ENCODE measurements at regions not wholly inside any gene's neighbourhood (a gene's known extent, or its start where the extent isn't known, plus 50 kb on each side); places are given as distances from the start of the nearest gene placed in this dataset.
"Not testable (repeated sequence)": the region's sequence is repeated elsewhere in the genome, so short reads cannot be mapped to it uniquely, and the experiment has no call there.

DNA sequence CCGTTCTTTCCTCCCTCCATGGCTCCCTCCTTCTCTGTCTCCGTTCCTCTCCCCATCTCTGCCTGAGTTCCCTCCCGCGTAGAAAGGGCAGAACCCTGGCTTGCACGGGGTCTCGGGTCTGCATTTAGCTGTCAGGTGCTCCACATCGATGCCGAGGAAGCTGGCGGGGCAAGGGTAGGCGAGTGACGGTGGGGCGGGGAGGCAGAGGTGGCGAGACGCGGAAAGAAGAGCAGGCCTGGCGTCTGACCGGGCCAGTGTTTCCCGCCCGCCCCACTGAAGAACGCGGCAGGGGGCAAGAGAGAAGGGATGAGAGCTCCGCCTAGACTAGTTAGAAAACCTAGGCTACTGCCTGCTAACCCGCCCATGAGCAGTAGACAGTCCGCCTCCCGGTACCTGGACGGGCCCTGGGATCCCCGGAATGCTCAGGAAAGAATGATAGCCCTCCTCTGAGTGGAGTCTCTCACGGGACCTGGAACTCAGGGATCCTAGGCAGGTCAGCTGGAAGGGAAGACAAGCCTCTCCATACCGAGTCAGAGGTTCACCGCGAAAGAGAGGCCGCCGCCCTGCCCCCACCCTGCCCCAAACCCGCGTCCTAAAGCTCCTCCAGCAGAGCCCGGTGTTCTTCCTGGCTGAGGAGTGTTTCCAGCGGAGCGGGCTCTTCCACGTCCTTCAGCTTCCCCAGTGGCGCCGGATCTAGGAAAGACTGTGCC, 357.9 kb upstream of the DEFB115 start:
- not testable (repeated sequence) for DNase-seq (ENCODE audit: low spot score)

DNA sequence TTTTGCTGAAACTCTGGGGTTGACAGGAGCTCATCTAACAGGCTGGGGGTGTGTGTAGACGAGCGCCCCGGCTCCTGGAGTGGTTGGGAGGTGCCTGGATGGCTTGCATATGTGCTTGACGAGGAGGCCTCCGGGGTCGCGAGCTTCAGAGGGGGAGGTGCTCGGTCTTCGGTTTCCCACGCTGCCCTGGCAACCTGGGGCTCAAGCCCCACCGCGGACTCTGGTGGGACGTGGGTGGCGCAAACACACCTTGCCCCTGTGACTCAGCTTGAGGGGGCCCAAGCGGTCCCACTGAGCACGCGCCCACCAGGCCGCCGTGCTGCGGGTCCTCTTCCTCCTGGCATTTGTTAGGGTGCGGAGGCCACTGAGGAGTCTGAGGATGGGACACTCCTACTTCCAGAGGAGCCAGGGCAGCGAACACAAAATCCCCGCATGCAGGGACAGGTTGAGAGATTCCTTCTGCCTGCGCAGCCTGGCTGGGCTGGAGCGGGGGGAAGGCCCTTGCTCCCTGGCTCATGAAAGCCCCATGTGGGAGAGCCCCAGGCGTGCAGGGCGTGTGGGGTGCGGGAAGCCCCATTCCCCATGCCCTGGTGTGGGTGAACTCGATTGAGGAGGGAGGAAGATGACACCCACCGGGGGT, 357.3 kb upstream of the DEFB115 start:
- not testable (repeated sequence) for DNase-seq (ENCODE audit: low spot score)

DNA sequence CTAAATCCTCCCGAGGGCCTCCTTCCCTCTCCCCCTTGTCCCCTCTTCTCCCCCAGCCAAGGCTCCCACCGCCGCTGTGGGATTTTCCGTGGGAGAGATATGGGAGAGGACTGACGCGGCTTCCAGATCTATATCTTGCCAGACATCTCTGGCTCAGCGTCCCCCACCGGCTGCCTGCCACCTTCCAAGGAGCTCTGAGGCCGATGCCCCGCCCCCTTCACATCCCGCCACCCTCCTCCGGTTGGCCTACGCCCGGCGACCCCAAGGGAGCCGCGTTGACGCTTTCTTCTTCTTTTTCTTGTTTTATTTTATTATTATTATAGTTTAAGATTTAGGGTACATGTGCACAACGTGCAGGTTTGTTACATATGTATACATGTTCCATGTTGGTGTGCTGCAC, 352.2 kb upstream of the DEFB115 start:
- not testable (repeated sequence) for DNase-seq (ENCODE audit: low spot score)

- DNase-seq (ENCODE audit: low spot score) = no peak
Measured at GRCh38 chr20:30910937-30911725, 346.3 kb upstream of the DEFB115 start.

DNA sequence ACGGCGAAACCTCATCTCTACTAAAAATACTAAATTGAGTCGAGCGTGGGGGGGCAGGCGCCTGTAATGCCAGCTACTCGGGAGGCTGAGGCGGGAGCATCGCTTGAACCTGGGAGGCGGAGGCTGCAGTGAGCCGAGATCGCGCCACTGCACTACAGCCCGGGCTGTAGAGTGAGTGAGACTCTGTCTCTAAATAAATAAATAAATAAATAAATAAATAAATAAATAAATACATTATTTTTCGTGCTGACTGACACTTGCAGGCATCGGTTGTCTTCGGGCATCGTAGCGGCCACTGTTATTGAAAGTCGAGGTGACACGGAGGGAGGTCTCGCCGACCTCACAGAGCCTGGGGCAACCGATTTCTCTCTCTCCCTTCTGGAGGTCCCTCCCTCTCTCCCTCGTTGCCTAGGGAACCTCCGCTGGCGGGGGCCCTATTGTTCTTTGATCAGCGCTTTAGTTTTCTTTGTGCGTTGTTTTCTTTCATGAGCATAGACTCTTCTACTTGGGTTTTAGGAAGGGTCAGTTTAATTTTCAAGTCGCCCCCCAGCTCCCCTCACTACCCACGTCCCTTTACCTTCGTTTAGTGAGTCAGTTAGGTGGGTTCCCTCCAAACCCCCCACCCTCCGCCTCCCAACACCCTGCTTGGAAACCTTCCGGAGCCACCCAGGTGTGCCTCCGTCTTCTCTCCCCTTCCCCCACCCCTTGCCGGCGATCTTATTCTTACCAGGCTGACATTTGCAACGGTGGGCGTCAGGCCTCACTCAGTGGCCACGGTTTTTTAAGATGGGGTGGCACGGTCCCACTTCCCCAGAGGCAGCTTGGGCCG, 345.4 kb upstream of the DEFB115 start:
- not testable (repeated sequence) for DNase-seq (ENCODE audit: low spot score)

- not testable (repeated sequence) for DNase-seq (ENCODE audit: low spot score)
Measured at GRCh38 chr20:30912661-30913026, 344.8 kb upstream of the DEFB115 start.

GRCh38 chr20:30916404-30916803, 341.1 kb upstream of the DEFB115 start:
- not testable (repeated sequence) for DNase-seq (ENCODE audit: low spot score)

- DNase-seq (ENCODE audit: low spot score) = no peak
Measured at GRCh38 chr20:30919514-30920188, 337.8 kb upstream of the DEFB115 start.

DNA sequence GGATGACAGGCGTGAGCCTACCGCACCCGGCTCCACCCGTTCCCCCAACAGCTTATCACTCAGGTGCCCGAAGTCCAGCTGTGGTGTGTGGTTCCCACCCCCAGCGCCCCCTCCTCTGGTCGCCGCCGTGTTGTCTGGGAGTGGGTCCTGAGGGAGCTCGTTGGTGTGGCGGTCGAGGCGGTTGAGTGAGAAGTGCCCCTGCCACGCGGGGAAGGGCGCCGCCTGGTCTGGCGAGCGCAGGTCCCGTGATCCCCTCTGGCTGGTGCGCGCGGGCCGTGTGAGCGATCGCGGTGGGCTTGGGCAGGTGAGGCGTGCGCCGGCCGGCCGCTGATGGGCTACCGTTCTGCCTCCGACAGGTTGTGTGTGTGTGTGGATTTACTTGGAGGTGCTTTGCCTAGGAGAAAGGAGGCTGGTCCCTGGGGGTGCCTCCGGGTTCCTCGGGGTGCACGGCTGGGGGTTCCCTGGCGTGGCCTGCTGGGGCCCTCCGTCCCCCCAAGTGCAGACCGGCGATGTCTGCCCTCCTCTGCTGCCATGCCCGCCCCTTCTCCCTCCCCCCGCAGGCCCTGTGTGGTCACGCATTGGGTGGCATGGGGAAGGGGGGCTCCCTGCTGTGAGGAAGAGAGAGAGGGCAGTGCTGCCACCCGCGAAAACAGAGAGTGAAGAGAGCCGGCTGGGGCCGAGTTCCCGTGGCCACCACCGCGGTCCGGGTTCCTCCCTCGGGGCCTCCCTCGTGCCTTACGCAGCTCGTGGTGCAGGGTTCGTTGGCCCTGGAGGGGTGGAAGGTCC, 336.0 kb upstream of the DEFB115 start:
- DNase-seq (ENCODE audit: low spot score) = no peak

DNA sequence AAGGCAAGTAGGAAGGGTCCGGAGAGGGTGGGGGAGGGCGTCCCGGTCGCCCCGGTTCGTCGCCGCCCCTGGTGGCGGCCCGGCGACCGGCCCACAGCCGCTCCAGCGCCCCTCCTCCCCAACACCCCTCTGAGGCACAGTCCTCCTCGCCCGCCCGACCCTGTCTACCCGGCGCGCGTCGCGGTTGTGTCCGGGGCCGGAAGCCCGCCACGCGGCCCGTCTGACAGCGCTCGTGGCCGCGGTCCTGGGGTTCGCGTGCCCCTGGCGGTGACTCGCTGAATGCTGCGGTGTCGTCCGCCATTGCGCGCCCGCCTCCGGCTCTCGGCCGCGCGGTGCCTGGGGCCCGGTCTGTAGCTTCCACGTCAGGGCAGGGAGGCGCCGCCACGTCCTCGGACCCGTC, 335.3 kb upstream of the DEFB115 start:
- no peak for DNase-seq (ENCODE audit: low spot score)

DNA sequence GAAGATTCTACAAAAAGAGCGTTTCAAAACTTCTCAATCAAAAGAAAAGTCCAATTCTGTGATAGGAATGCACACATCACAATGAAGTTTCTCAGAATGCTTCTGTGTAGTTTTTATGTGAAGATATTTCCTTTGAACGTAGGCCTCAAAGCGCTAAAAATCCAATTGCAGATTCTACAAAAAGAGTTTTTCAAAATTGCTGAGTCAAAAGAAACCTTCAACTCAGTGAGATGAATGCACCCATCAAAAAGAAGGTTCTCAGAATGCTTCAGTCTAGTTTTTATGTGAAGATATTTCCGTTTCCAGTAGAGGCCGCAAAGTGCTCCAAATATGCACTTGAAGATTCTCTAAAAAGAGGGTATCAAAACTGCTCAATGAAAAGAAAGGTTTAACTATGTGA, 319.7 kb upstream of the DEFB115 start:
- DNase-seq (ENCODE audit: low spot score) = no peak

- DNase-seq (ENCODE audit: low spot score) = no peak
Measured at GRCh38 chr20:30949761-30950160, 307.7 kb upstream of the DEFB115 start.

DNA sequence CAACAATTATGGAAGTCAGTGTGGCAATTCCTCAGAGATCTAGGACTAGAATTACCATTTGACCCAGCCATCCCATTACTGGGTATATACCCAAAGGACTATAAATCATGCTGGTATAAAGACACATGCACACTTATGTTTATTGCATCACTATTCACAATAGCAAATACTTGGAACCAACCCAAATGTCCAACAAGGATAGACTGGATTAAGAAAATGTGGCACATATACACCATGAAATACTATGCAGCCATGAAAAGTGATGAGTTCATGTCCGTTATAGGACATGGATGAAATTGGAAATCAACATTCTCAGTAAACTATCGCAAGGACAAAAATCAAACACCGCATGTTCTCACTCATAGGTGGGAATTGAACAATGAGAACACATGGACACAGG, 306.4 kb upstream of the DEFB115 start:
- not testable (repeated sequence) for DNase-seq (ENCODE audit: low spot score)

- DNase-seq (ENCODE audit: low spot score) = not testable (repeated sequence)
Measured at GRCh38 chr20:30956649-30957048, 300.8 kb upstream of the DEFB115 start.

DNA sequence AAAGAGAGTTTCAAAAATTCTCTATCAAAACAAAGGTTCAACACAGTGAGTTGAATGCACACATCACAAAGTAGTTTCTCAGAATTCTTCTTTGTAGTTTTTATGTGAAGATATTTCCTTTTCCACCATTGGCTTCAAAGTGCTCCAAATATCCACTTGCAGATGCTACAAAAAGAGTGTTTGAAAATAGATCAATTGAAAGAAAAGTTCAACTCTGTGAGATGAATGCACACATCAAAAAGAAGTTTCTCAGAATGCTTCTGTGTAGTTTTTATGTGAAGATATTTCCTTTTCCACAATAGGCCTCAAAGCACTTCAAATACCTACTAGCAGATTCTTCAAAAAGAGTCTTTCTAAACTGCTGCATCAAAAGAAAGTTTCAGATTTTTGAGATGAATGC, 298.3 kb upstream of the DEFB115 start:
- DNase-seq (ENCODE audit: low spot score) = not testable (repeated sequence)

DNA sequence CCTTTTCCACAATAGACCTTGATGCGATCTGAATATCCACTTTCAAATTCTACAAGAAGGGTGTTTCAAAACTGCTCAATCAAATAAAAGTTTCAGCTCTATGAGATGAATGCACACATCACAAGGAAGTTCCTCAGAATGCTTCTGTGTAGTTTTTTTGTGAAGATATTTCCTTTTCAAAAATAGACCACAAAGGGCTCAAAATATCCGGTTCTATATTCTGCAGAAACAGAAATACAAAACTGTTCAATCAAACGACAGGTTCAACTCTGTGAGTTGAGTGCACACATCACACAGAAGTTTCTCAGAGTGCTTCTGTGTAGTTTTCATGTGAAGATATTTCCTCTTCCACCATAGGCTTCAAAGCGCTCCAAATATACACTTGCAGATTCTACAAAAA, 293.9 kb upstream of the DEFB115 start:
- no peak for DNase-seq (ENCODE audit: low spot score)

DNA sequence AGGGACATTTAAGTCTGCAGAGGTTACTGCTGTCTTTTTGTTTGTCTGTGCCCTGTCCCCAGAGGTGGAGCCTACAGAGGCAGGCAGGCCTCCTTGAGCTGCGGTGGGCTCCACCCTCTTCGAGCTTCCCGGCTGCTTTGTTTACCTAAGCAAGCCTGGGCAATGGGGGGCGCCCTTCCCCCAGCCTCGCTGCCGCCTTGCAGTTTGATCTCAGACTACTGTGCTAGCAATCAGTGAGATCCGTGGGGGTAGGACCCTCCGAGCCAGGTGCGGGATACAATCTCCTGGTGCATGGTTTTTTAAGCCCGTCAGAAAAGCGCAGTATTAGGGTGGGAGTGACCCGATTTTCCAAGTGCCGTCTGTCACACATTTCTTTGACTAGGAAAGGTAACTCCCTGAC, 281.6 kb upstream of the DEFB115 start:
- not testable (repeated sequence) for DNase-seq (ENCODE audit: low spot score)

- no peak for DNase-seq (ENCODE audit: low spot score)
Measured at GRCh38 chr20:30985386-30985785, 272.1 kb upstream of the DEFB115 start.

Measured in germinal center (tissue), 1 donor.